VCaP (cell line): ENCODE measurements at regions not wholly inside any gene's neighbourhood (a gene's known extent, or its start where the extent isn't known, plus 50 kb on each side); places are given as distances from the start of the nearest gene placed in this dataset.

ENCODE experiments used
- H3K27ac ChIP-seq: fragments of 450-650 bp; 2 replicates; pipeline ENCODE4 v1.5.1; 2017
- CTCF ChIP-seq: fragments of 450-650 bp; conservative IDR thresholded peaks from 2 replicates; pipeline ENCODE4 v1.5.1; 2017; ENCODE audit warnings: mild to moderate bottlenecking, moderate library complexity

GRCh38 chr10:3668276-3668965, 116.6 kb downstream of the KLF6 start:
- no peak for TF ChIP-seq CTCF
- no peak overlapping the region for H3K27ac ChIP-seq

- no peak for TF ChIP-seq CTCF
- no peak overlapping the region for H3K27ac ChIP-seq
Observed at GRCh38 chr10:3666525-3667302, 118.3 kb downstream of the KLF6 start.

DNA sequence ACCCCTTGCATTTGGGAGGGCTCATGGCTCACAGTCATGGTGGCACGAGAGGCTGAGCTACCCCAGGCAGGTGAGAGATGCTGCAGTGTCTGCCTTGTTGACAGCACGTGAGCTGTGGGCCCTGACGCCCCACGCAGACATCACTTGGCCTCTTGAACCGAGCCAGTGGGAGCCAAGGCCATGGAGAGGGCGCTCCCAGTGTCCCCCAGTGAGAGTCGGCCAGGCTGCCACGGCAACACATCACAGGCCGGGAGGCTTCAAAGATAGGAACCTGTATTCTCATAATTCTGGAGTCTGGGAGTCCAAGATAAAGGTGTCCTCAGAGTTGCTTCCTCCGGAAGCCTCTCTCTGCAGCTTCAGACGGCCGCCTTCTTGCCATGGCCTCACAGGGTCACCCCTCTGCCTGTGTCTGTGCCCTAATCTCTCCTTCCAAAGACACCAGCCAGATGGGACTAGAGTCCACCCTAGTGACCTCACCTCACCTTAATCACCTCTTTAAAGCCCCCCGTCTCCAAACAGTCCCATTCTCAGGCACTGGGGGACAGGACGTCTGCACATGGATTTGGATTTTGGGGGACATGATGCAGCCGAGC, 119.6 kb downstream of the KLF6 start:
- no peak for TF ChIP-seq CTCF
- H3K27ac ChIP-seq: no peak overlapping the region

DNA sequence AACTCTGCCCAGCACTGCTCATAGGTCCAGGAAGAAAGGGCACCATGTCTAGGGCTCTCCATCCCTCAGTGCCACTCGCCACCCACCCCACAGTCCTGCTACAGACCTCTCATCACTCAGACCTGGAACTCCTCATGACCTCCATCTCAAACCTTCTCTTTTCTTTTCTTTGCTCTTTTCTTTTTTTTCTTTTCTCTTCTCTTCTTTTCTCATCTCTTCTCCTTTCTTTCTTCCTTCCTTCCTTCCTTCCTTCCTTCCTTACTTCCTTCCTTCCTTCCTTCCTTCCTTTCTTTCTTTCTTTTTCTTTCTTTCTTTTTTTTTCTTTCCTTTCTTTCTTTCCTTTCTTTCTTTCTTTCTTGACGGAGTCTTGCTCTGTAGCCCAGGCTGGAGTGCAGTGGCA, 122.2 kb downstream of the KLF6 start:
- no peak for TF ChIP-seq CTCF
- no peak overlapping the region for H3K27ac ChIP-seq

- H3K27ac ChIP-seq: no peak overlapping the region
- no peak for TF ChIP-seq CTCF
Observed at GRCh38 chr10:3661271-3661670, 123.7 kb downstream of the KLF6 start.

- TF ChIP-seq CTCF: no peak
- no peak overlapping the region for H3K27ac ChIP-seq
Observed at GRCh38 chr10:3660753-3661152, 124.3 kb downstream of the KLF6 start.

- no peak for TF ChIP-seq CTCF
Observed at GRCh38 chr10:3659203-3659917, 125.6 kb downstream of the KLF6 start.

More at GRCh38 chr10:3659203-3659917, 125.6 kb downstream of the KLF6 start:
- no peak overlapping the region; the same call in 1 of the 2 replicates for H3K27ac ChIP-seq
